HG03196 (cell line): ENCODE measurements at regions not wholly inside any gene's neighbourhood (a gene's known extent, or its start where the extent isn't known, plus 50 kb on each side); places are given as distances from the start of the nearest gene placed in this dataset.

ENCODE experiments used
- ATAC-seq: cut with Tn5 transposase; IDR thresholded peaks from one replicate; pipeline ENCODE4 v1.9.1; 2021; ENCODE audit not compliant: unreplicated experiment

- no peak for ATAC-seq
Measured at GRCh38 chr7:121810831-121811672, 61.9 kb upstream of the PTPRZ1 start.

- ATAC-seq: no peak
Measured at GRCh38 chr7:121807078-121807477, 65.9 kb upstream of the PTPRZ1 start.

GRCh38 chr7:121803039-121803438 is 69.9 kb upstream of the PTPRZ1 start:
- no peak for ATAC-seq

- ATAC-seq: no peak
Measured at GRCh38 chr7:121800916-121801675, 71.9 kb upstream of the PTPRZ1 start.

GRCh38 chr7:121798896-121799295 is 74.1 kb upstream of the PTPRZ1 start:
- no peak for ATAC-seq

GRCh38 chr7:121798453-121798840 is 74.5 kb upstream of the PTPRZ1 start:
- no peak for ATAC-seq

GRCh38 chr7:121797657-121798452 is 75.1 kb upstream of the PTPRZ1 start:
- ATAC-seq: no peak

- ATAC-seq: no peak
Measured at GRCh38 chr7:121796936-121797656, 75.9 kb upstream of the PTPRZ1 start.

- ATAC-seq: no peak
Measured at GRCh38 chr7:121796381-121796780, 76.6 kb upstream of the PTPRZ1 start.

GRCh38 chr7:121795736-121796135 is 77.2 kb upstream of the PTPRZ1 start:
- no peak for ATAC-seq

GRCh38 chr7:121793716-121794115 is 79.2 kb upstream of the PTPRZ1 start:
- ATAC-seq: no peak

- no peak for ATAC-seq
Measured at GRCh38 chr7:121777672-121778071, 95.3 kb upstream of the PTPRZ1 start.

GRCh38 chr7:121774563-121774962 is 98.4 kb upstream of the PTPRZ1 start:
- ATAC-seq: no peak

- no peak for ATAC-seq
Measured at GRCh38 chr7:121766676-121767075, 106.3 kb upstream of the PTPRZ1 start.

- no peak for ATAC-seq
Measured at GRCh38 chr7:121761399-121761798, 111.6 kb upstream of the PTPRZ1 start.

- no peak for ATAC-seq
Measured at GRCh38 chr7:121755818-121756552, 117.0 kb upstream of the PTPRZ1 start.

- ATAC-seq: no peak
Measured at GRCh38 chr7:121755286-121755685, 117.7 kb upstream of the PTPRZ1 start.

- no peak for ATAC-seq
Measured at GRCh38 chr7:121753944-121754343, 119.0 kb upstream of the PTPRZ1 start.

GRCh38 chr7:121752706-121753105 is 120.3 kb upstream of the PTPRZ1 start:
- no peak for ATAC-seq

GRCh38 chr7:121748546-121748945 is 124.4 kb upstream of the PTPRZ1 start:
- no peak for ATAC-seq
